Upper lobe of left lung (tissue), 6 donors: ENCODE measurements at regions not wholly inside any gene's neighbourhood (a gene's known extent, or its start where the extent isn't known, plus 50 kb on each side); places are given as distances from the start of the nearest gene placed in this dataset.

Experiments used
- ATAC-seq, 2 donors: fragments of 200-7000 bp; cut with Tn5 transposase; one replicate each; pipeline ENCODE4 v1.9.1; 2022; ENCODE audit warnings: mild to moderate bottlenecking in 2 of 2, moderate library complexity in 2 of 2; ENCODE audit not compliant: low FRiP score in 2 of 2
- DNase-seq, 2 donors: peaks; one replicate each; pipeline ENCODE4 v3.0.0-alpha.2; 2019 to 2020
- H3K27ac ChIP-seq, 4 donors: fragments of 200-600 bp; sonication (generic); one replicate each; pipeline ENCODE4 v1.5.1; 2016 to 2019
- H3K27me3 ChIP-seq, 4 donors: fragments of 200-600 bp; sonication (generic); one replicate each; pipeline ENCODE4 v1.5.1; 2017 to 2019
- H3K36me3 ChIP-seq, 4 donors: fragments of 200-600 bp; sonication (generic); one replicate each; pipeline ENCODE4 v1.5.1; 2016 to 2019
- H3K4me1 ChIP-seq, 4 donors: fragments of 200-600 bp; sonication (generic); one replicate each; pipeline ENCODE4 v1.5.1; 2018 to 2019
- H3K4me3 ChIP-seq, 4 donors: fragments of 200-600 bp; sonication (generic); one replicate each; pipeline ENCODE4 v1.5.1; 2017 to 2019; ENCODE audit warnings: mild to moderate bottlenecking in 2 of 4, moderate library complexity in 1 of 4
- H3K9me3 ChIP-seq, 4 donors: fragments of 200-600 bp; sonication (generic); one replicate each; pipeline ENCODE4 v1.5.1; 2018 to 2019
- EP300 ChIP-seq, 4 donors: sonication (generic); formaldehyde crosslinking; IDR thresholded peaks; one replicate each; pipeline ENCODE4 v1.5.1; 2017; ENCODE audit warnings: antibody characterized with exemption in 4 of 4, control low read depth in 2 of 4
- POLR2A ChIP-seq, 4 donors: fragments of 450-650 bp; IDR thresholded peaks; one replicate each; pipeline ENCODE4 v1.5.1; 2016 to 2017; ENCODE audit warnings: antibody characterized with exemption in 4 of 4, mild to moderate bottlenecking in 2 of 4
- POLR2AphosphoS5 ChIP-seq, 2 donors: sonication (generic); formaldehyde crosslinking; IDR thresholded peaks; one replicate each; pipeline ENCODE4 v1.5.1; 2017; ENCODE audit warnings: antibody characterized with exemption in 2 of 2
- WGBS, 2 donors: methylation state at CpG; one replicate each; pipeline ENCODE4 v1.1.5; 2017 to 2018; 5-methylcytosine and 5-hydroxymethylcytosine counted together
- TF ChIP-seq, protein P1 (sequence below), 6 experiments: fragments of 450-650 bp in 4 of 6; fragments of 200-600 bp in 2 of 6; sonication (generic) in 2 of 6; IDR thresholded peaks; one replicate each; pipeline ENCODE4 v1.5.1; 2016 to 2019; ENCODE audit warnings: antibody characterized with exemption in 6 of 6
- donor health status: DM: no; HTN: no; CAD: no; lungs with moderate emphysema.
- donor health status: DM: no; HTN: yes; CAD: no; lungs with severe emphysema.

DNA sequence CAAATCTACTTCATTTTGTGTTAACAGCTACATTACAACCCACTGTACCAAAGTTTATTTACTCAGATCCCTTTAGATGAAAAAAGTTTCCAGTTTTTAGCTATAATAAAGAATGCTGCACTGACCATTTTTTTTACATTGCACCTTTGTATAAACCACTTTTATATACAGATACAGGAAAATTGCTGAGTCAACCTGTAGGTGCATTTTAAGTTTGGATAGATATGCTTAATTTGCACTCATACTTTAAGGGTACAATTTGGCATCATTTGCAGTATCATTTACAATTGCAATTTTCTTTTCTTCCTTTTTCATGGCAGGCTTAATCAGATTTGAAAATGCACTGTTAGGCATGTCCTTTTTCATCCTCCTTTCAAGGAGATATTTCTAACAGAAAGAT, 257.8 kb upstream of the LMO3 start:
- TF ChIP-seq POLR2AphosphoS5 (IDR thresholded peaks at IDR 0.05) (no peak), EP300 (IDR thresholded peaks at IDR 0.05) (no peak), POLR2A (IDR thresholded peaks at IDR 0.05) (no peak)
- TF ChIP-seq, protein P1, sequence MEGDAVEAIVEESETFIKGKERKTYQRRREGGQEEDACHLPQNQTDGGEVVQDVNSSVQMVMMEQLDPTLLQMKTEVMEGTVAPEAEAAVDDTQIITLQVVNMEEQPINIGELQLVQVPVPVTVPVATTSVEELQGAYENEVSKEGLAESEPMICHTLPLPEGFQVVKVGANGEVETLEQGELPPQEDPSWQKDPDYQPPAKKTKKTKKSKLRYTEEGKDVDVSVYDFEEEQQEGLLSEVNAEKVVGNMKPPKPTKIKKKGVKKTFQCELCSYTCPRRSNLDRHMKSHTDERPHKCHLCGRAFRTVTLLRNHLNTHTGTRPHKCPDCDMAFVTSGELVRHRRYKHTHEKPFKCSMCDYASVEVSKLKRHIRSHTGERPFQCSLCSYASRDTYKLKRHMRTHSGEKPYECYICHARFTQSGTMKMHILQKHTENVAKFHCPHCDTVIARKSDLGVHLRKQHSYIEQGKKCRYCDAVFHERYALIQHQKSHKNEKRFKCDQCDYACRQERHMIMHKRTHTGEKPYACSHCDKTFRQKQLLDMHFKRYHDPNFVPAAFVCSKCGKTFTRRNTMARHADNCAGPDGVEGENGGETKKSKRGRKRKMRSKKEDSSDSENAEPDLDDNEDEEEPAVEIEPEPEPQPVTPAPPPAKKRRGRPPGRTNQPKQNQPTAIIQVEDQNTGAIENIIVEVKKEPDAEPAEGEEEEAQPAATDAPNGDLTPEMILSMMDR (IDR thresholded peaks at IDR 0.05), result no peak
- Histone ChIP-seq H3K4me3 (no peak overlapping the region), H3K27ac (no peak overlapping the region), H3K36me3 (no peaks in the 10 kb centered on the region), H3K4me1 (no peaks in the 10 kb centered on the region), H3K27me3 (no peaks in the 10 kb centered on the region), H3K9me3 (no peaks in the 10 kb centered on the region)
- DNase-seq, result no peak
- no peak for ATAC-seq

GRCh38 chr12:16857456-16857923, 251.5 kb upstream of the LMO3 start:
- WGBS, 2 donors, result 75 to 87% methylated on average over 1 of the region's 1 CpG
- Histone ChIP-seq H3K27me3 (no peaks in the 10 kb centered on the region), H3K4me1 (no peaks in the 10 kb centered on the region), H3K27ac (no peak overlapping the region), H3K4me3 (no peak overlapping the region), H3K9me3 (no peaks in the 10 kb centered on the region), H3K36me3 (no peaks in the 10 kb centered on the region)
- TF ChIP-seq EP300 (IDR thresholded peaks at IDR 0.05) (no peak), POLR2A (IDR thresholded peaks at IDR 0.05) (no peak), POLR2AphosphoS5 (IDR thresholded peaks at IDR 0.05) (no peak)
- TF ChIP-seq, protein P1 (IDR thresholded peaks at IDR 0.05), result no peak
- DNase-seq, result no peak
- no peak for ATAC-seq

DNA sequence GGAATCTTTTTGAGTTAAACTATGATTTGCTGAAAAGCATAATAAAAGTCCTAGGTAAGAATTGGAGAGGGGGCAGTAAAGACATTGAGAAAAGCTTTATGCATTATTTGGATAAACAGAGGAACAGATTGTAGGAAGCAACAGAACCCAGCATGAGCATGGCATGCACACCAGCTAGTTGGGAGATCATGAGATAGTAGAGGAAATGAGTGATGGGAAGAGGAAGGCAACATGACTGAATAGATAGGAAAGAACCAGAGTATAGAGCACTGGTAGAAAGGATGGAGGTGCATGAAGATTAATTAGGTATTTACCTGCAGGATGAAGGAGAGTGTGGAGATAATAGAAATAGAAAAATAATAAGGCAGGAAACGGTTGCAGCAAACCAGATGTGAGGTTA, 248.5 kb upstream of the LMO3 start:
- no peaks in the 10 kb centered on the region for H3K9me3 ChIP-seq
- TF ChIP-seq POLR2A (IDR thresholded peaks at IDR 0.05), result no peak
- no peak for TF ChIP-seq EP300 (IDR thresholded peaks at IDR 0.05)
- TF ChIP-seq POLR2AphosphoS5 (IDR thresholded peaks at IDR 0.05), result no peak
- TF ChIP-seq, protein P1 (IDR thresholded peaks at IDR 0.05), result no peak
- no peak for DNase-seq
- H3K4me1 ChIP-seq, result no peaks in the 10 kb centered on the region
- no peak for ATAC-seq
- WGBS, 2 donors, result 65 to 67% methylated on average over 1 of the region's 1 CpG
- no peak overlapping the region for H3K27ac ChIP-seq
- H3K27me3 ChIP-seq, result no peaks in the 10 kb centered on the region
- no peaks in the 10 kb centered on the region for H3K36me3 ChIP-seq
- no peak overlapping the region for H3K4me3 ChIP-seq

DNA sequence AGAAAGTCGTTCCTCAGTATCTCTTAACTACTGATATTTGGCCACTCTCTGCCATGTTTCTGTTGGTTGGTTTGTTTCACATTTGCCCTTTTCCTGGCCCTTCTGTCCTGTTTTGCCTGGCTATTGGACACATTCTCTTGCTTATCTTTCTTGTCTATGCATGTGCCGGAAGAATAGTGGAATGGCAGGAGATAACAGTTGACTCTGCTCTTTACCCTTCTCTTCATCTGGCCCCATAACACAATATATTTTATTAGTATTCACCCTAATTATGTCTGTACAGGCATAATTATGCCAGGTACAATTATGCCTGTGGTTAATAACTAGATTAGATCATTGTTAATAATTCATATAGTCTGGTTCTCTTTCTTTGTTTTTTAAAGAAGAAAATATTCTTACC, 243.5 kb upstream of the LMO3 start:
- TF ChIP-seq, protein P1 (IDR thresholded peaks at IDR 0.05), result no peak
- TF ChIP-seq POLR2AphosphoS5 (IDR thresholded peaks at IDR 0.05) (no peak), EP300 (IDR thresholded peaks at IDR 0.05) (no peak), POLR2A (IDR thresholded peaks at IDR 0.05) (no peak)
- no peaks in the 10 kb centered on the region for H3K9me3 ChIP-seq
- H3K27ac ChIP-seq, result no peak overlapping the region
- no peaks in the 10 kb centered on the region for H3K27me3 ChIP-seq
- 68 to 78% methylated on average over 2 of the region's 2 CpGs for WGBS, 2 donors
- no peak for DNase-seq
- H3K36me3 ChIP-seq, result no peaks in the 10 kb centered on the region
- no peaks in the 10 kb centered on the region for H3K4me1 ChIP-seq
- no peak for ATAC-seq
- no peak overlapping the region for H3K4me3 ChIP-seq

GRCh38 chr12:16844875-16845274, 238.9 kb upstream of the LMO3 start:
- Histone ChIP-seq H3K9me3 (no peaks in the 10 kb centered on the region), H3K4me1 (no peaks in the 10 kb centered on the region), H3K4me3 (no peak overlapping the region), H3K27me3 (no peaks in the 10 kb centered on the region), H3K36me3 (no peaks in the 10 kb centered on the region), H3K27ac (no peak overlapping the region)
- DNase-seq (no peak), ATAC-seq (no peak)
- 86% methylated on average over 7 of the region's 7 CpGs for WGBS, 2 donors
- no peak for TF ChIP-seq EP300 (IDR thresholded peaks at IDR 0.05)
